ENCODE measurements at regions not wholly inside any gene's neighbourhood (a gene's known extent, or its start where the extent isn't known, plus 50 kb on each side); places are given as distances from the start of the nearest gene placed in this dataset.

DNA sequence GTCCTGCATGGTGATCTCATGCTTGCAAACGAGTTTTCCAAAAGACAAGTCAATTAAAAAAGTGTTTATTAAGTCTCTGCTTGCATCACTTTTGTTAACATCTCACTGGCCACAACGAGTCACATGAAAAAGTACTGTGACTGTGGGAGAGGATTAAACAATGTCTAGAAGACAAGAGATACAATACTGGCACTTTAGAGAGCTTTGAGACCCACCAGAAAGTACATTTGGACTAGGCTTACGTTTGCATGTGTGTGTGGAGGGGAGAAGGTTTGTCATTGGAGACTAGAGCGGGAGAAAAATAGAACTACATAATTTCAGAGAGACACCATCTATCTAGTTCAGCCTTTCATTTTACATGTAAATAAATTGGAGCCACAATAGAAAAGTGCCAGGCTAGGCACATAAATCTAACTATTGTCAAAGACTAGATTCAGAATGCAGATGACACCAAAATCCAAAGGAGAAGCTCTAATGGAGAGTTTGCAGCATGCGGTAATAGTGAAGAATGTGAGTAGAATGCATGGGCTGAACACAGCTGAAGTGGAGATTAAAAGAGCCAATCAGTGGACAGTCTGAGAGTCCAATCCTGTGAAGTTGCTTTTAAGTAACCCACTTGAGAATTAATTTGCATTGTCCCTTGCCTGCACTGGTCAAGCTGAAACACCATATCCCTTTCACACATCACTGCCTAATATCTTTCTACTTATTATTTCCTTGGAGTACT, 977.4 kb upstream of the FAT3 start:
- Histone ChIP-seq H3K4me3 (replicated peaks; ENCODE audit: insufficient read depth, low read length) (no peak overlapping the region), H3K27me3 (ENCODE audit: insufficient read depth, poor library complexity, severe bottlenecking) (no peaks in the 10 kb centered on the region), H3K27ac (replicated peaks) (no peak overlapping the region)
- TF ChIP-seq SPI1 (IDR thresholded peaks at IDR 0.05; ENCODE audit: borderline replicate concordance, low read depth) (no peak), CTCF (IDR thresholded peaks at IDR 0.05; ENCODE audit: insufficient read depth, low read length) (no peak), POLR2AphosphoS5 (IDR thresholded peaks at IDR 0.05; ENCODE audit: low read depth) (no peak), GABPA (IDR thresholded peaks at IDR 0.05; ENCODE audit: low read depth) (no peak), REST (IDR thresholded peaks at IDR 0.05; ENCODE audit: insufficient replicate concordance, low read depth) (no peak)
- no peak for DNase-seq (ENCODE audit: low read depth in 1 of 2, low spot score in 1 of 2)

DNA sequence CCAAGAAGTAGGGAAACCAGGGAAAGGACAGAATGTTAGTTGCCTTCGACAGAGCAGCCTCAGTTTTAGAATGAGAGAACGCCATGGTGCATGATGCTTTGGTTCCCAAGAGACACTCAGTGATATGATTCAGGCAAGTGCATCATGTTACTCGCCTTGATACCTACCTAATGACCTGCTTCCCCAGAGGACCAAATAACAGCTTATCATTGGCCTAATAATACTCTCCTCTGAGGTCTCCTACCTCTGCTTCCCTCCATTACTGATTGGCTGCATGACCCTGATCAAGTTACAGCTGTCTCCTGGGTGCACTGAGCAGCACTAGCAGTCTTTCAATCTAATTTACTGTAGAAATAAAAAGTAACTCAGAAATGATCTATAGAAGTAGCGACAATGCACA, 979.7 kb upstream of the FAT3 start:
- no peak for TF ChIP-seq GABPA (IDR thresholded peaks at IDR 0.05; ENCODE audit: low read depth)
- no peak for TF ChIP-seq REST (IDR thresholded peaks at IDR 0.05; ENCODE audit: insufficient replicate concordance, low read depth)
- no peak for TF ChIP-seq SPI1 (IDR thresholded peaks at IDR 0.05; ENCODE audit: borderline replicate concordance, low read depth)
- no peak for TF ChIP-seq CTCF (IDR thresholded peaks at IDR 0.05; ENCODE audit: insufficient read depth, low read length)
- TF ChIP-seq POLR2AphosphoS5 (IDR thresholded peaks at IDR 0.05; ENCODE audit: low read depth): no peak
- Histone ChIP-seq H3K27me3 (ENCODE audit: insufficient read depth, poor library complexity, severe bottlenecking) (no peaks in the 10 kb centered on the region), H3K27ac (replicated peaks) (no peak overlapping the region), H3K4me3 (replicated peaks; ENCODE audit: insufficient read depth, low read length) (no peak overlapping the region)
- DNase-seq (ENCODE audit: low read depth in 1 of 2, low spot score in 1 of 2): no peak

- Histone ChIP-seq H3K4me3 (replicated peaks; ENCODE audit: insufficient read depth, low read length) (no peak overlapping the region), H3K27ac (replicated peaks) (no peak overlapping the region), H3K27me3 (ENCODE audit: insufficient read depth, poor library complexity, severe bottlenecking) (no peaks in the 10 kb centered on the region)
- TF ChIP-seq CTCF (IDR thresholded peaks at IDR 0.05; ENCODE audit: insufficient read depth, low read length): no peak
- no peak for TF ChIP-seq GABPA (IDR thresholded peaks at IDR 0.05; ENCODE audit: low read depth)
- TF ChIP-seq POLR2AphosphoS5 (IDR thresholded peaks at IDR 0.05; ENCODE audit: low read depth): no peak
- no peak for TF ChIP-seq SPI1 (IDR thresholded peaks at IDR 0.05; ENCODE audit: borderline replicate concordance, low read depth)
- DNase-seq (ENCODE audit: low read depth in 1 of 2, low spot score in 1 of 2): no peak
Observed at GRCh38 chr11:91243630-91244029, 981.0 kb upstream of the FAT3 start.

- no peak for DNase-seq (ENCODE audit: low read depth in 1 of 2, low spot score in 1 of 2)
- TF ChIP-seq REST (IDR thresholded peaks at IDR 0.05; ENCODE audit: insufficient replicate concordance, low read depth) (no peak), SPI1 (IDR thresholded peaks at IDR 0.05; ENCODE audit: borderline replicate concordance, low read depth) (no peak), POLR2AphosphoS5 (IDR thresholded peaks at IDR 0.05; ENCODE audit: low read depth) (no peak), CTCF (IDR thresholded peaks at IDR 0.05; ENCODE audit: insufficient read depth, low read length) (no peak)
- H3K4me3 ChIP-seq (replicated peaks; ENCODE audit: insufficient read depth, low read length): no peak overlapping the region
Observed at GRCh38 chr11:91243051-91243450, 981.6 kb upstream of the FAT3 start.

More at GRCh38 chr11:91243051-91243450, 981.6 kb upstream of the FAT3 start:
- no peaks in the 10 kb centered on the region for H3K27me3 ChIP-seq (ENCODE audit: insufficient read depth, poor library complexity, severe bottlenecking)
- no peak overlapping the region for H3K27ac ChIP-seq (replicated peaks)
